PC-9 (cell line): ENCODE measurements at regions not wholly inside any gene's neighbourhood (a gene's known extent, or its start where the extent isn't known, plus 50 kb on each side); places are given as distances from the start of the nearest gene placed in this dataset.
A peak's percentile ranks its signal among the peaks of the same experiment; 100 is the strongest.

Experiments
- BruUV-seq: library from RNA; stranded (reverse); fragments of 400-500 nt; replicated peaks from 2 replicates; lab custom pipeline; 2021; lab: Mats Ljungman, UMichigan
- CTCF ChIA-PET: fragments of 300-600 bp; sonication (Branson Sonifier 250); formaldehyde crosslinking; loops from one replicate; lab custom pipeline; 2022; ENCODE audit warnings: antibody characterized with exemption; lab: Charles Lee
- POLR2A ChIA-PET: fragments of 300-600 bp; sonication (Branson Sonifier 250); formaldehyde crosslinking; loops from one replicate; lab custom pipeline; 2022; ENCODE audit warnings: antibody characterized with exemption; ENCODE audit not compliant: unreplicated experiment; lab: Charles Lee
- DNase-seq, 2 experiments: peaks; one replicate each; pipeline versions ENCODE4 v3.0.0 to v3.0.0-alpha.2; 2015 to 2022; ENCODE audit warnings: mixed read lengths in 1 of 2
- H2AFZ ChIP-seq: fragments of 200-600 bp; sonication (generic); 2 replicates; pipeline ENCODE4 v1.8.1; 2017; ENCODE audit warnings: antibody characterized with exemption
- H3F3A ChIP-seq: fragments of 200-600 bp; sonication (generic); 2 replicates; pipeline ENCODE4 v1.8.1; 2017; ENCODE audit warnings: antibody characterized with exemption, mild to moderate bottlenecking, low read depth; ENCODE audit not compliant: insufficient read depth
- H3K27ac ChIP-seq: fragments of 200-600 bp; sonication (generic); 2 replicates; pipeline ENCODE4 v1.6.1; 2016; ENCODE audit warnings: mixed run types
- H3K27me3 ChIP-seq: fragments of 200-600 bp; sonication (generic); 2 replicates; pipeline ENCODE4 v1.6.1; 2016; ENCODE audit warnings: low read depth, mixed run types; ENCODE audit not compliant: insufficient read depth
- H3K36me3 ChIP-seq: fragments of 200-600 bp; sonication (generic); 2 replicates; pipeline ENCODE4 v1.6.1; 2016; ENCODE audit warnings: low read depth, mixed run types
- H3K4me1 ChIP-seq: fragments of 200-600 bp; sonication (generic); replicated peaks from 2 replicates; pipeline ENCODE4 v1.6.1; 2016; ENCODE audit warnings: mixed run types; ENCODE audit not compliant: insufficient read depth
- H3K4me2 ChIP-seq: fragments of 200-600 bp; sonication (generic); 2 replicates; pipeline ENCODE4 v1.6.1; 2017; ENCODE audit warnings: mixed run types
- H3K4me3 ChIP-seq: fragments of 200-600 bp; sonication (generic); 2 replicates; pipeline ENCODE4 v1.6.1; 2016; ENCODE audit warnings: mixed run types
- H3K79me2 ChIP-seq: fragments of 200-600 bp; sonication (generic); 2 replicates; pipeline ENCODE4 v1.6.1; 2017; ENCODE audit warnings: low read depth, mixed run types
- H3K9me2 ChIP-seq: fragments of 200-600 bp; sonication (generic); 2 replicates; pipeline ENCODE4 v1.8.1; 2017; ENCODE audit warnings: mild to moderate bottlenecking; ENCODE audit not compliant: insufficient read depth
- H3K9me3 ChIP-seq: fragments of 200-600 bp; sonication (generic); 2 replicates; pipeline ENCODE4 v1.8.1; 2016; ENCODE audit warnings: low read depth; ENCODE audit not compliant: insufficient read depth
- H4K20me1 ChIP-seq: fragments of 200-600 bp; sonication (generic); 2 replicates; pipeline ENCODE4 v1.8.1; 2017; ENCODE audit not compliant: insufficient read depth
- CTCF ChIP-seq: fragments of 200-600 bp; sonication (generic); conservative IDR thresholded peaks from 2 replicates; pipeline ENCODE4 v1.6.1; 2017; ENCODE audit warnings: mixed run types, antibody characterized with exemption, mild to moderate bottlenecking, moderate library complexity
- EZH2 ChIP-seq: fragments of 200-600 bp; sonication (generic); IDR thresholded peaks from 2 replicates; pipeline ENCODE4 v1.8.0; 2017; ENCODE audit warnings: antibody characterized with exemption, low read depth
- intact Hi-C: fragments of 100-400 bp; cut with micrococcal nuclease; formaldehyde crosslinking; loops from one replicate; pipeline ENCODE4 v1.10.0; 2022; ENCODE audit not compliant: unreplicated experiment

GRCh38 chr3:164452707-164453106 lies 625.6 kb downstream of the SI start:
- H3K4me2 ChIP-seq, result no peak overlapping the region
- POLR2A ChIA-PET, result no interaction called here
- intact Hi-C loops, result no loop called here
- CTCF ChIA-PET, result no interaction called here
- TF ChIP-seq EZH2 (no peak), CTCF (no peak)
- no peaks in the 10 kb centered on the region for H3K36me3 ChIP-seq
- no peaks in the 10 kb centered on the region for H3K79me2 ChIP-seq
- no peaks in the 10 kb centered on the region for H4K20me1 ChIP-seq
- no peaks in the 10 kb centered on the region for H3K9me3 ChIP-seq
- H3K4me1 ChIP-seq, result no peaks in the 10 kb centered on the region
- no peak overlapping the region for H3K4me3 ChIP-seq
- no peaks in the 10 kb centered on the region for H3F3A ChIP-seq
- no peak for DNase-seq
- H3K27me3 ChIP-seq, result no peaks in the 10 kb centered on the region
- H2AFZ ChIP-seq, result no peak overlapping the region
- H3K9me2 ChIP-seq, result no peaks in the 10 kb centered on the region
- no TSS peak for BruUV-seq
- no peak overlapping the region for H3K27ac ChIP-seq

- H3K4me1 ChIP-seq, result no peaks in the 10 kb centered on the region
- no peak overlapping the region for H3K27ac ChIP-seq
- TF ChIP-seq EZH2 (no peak), CTCF (no peak)
- no peaks in the 10 kb centered on the region for H3K27me3 ChIP-seq
- H3K36me3 ChIP-seq, result no peaks in the 10 kb centered on the region
- no peak overlapping the region for H2AFZ ChIP-seq
- ChIA-PET POLR2A (no interaction called here), CTCF (no interaction called here)
- no peaks in the 10 kb centered on the region for H3K79me2 ChIP-seq
- no peaks in the 10 kb centered on the region for H4K20me1 ChIP-seq
- H3K9me3 ChIP-seq, result no peaks in the 10 kb centered on the region
- H3K4me2 ChIP-seq, result no peak overlapping the region
- no peak for DNase-seq
- H3K4me3 ChIP-seq, result no peak overlapping the region
- intact Hi-C loops, result no loop called here
- no TSS peak for BruUV-seq
- H3K9me2 ChIP-seq, result no peaks in the 10 kb centered on the region
- no peaks in the 10 kb centered on the region for H3F3A ChIP-seq
These were observed 627.0 kb downstream of the SI start for GRCh38 chr3:164451072-164451910.

- no peaks in the 10 kb centered on the region for H3K9me2 ChIP-seq
- no peak overlapping the region for H3K4me3 ChIP-seq
- H3K36me3 ChIP-seq, result no peaks in the 10 kb centered on the region
- no peak overlapping the region for H2AFZ ChIP-seq
- H3K4me2 ChIP-seq, result no peak overlapping the region
- intact Hi-C loops, result no loop called here
- no peaks in the 10 kb centered on the region for H3K9me3 ChIP-seq
- POLR2A ChIA-PET, result no interaction called here
- H4K20me1 ChIP-seq, result no peaks in the 10 kb centered on the region
- TF ChIP-seq EZH2, result no peak
- TF ChIP-seq CTCF, result no peak
- H3K27me3 ChIP-seq, result no peaks in the 10 kb centered on the region
- peak in 1 of 2 experiments; percentile 38 for DNase-seq
- no peak overlapping the region for H3K27ac ChIP-seq
- H3F3A ChIP-seq, result no peaks in the 10 kb centered on the region
- H3K79me2 ChIP-seq, result no peaks in the 10 kb centered on the region
- no peaks in the 10 kb centered on the region for H3K4me1 ChIP-seq
- CTCF ChIA-PET, result no interaction called here
- BruUV-seq, result no TSS peak
These were observed 627.9 kb downstream of the SI start for GRCh38 chr3:164450276-164450905.
